Body of pancreas (tissue), 4 donors: ENCODE measurements at regions not wholly inside any gene's neighbourhood (a gene's known extent, or its start where the extent isn't known, plus 50 kb on each side); places are given as distances from the start of the nearest gene placed in this dataset.

Source experiments
- POLR2A ChIP-seq, 3 donors: fragments of 450-650 bp; IDR thresholded peaks; one replicate each; pipeline ENCODE4 v1.6.1; 2016; ENCODE audit warnings: antibody characterized with exemption in 3 of 3, mild to moderate bottlenecking in 2 of 3
- TF ChIP-seq, protein P1 (sequence below), 7 experiments: fragments of 450-650 bp in 4 of 7; fragments of 200-600 bp in 3 of 7; sonication (generic) in 3 of 7; IDR thresholded peaks; one replicate each; pipeline ENCODE4 v1.5.1; 2016 to 2019; ENCODE audit warnings: antibody characterized with exemption in 7 of 7

DNA sequence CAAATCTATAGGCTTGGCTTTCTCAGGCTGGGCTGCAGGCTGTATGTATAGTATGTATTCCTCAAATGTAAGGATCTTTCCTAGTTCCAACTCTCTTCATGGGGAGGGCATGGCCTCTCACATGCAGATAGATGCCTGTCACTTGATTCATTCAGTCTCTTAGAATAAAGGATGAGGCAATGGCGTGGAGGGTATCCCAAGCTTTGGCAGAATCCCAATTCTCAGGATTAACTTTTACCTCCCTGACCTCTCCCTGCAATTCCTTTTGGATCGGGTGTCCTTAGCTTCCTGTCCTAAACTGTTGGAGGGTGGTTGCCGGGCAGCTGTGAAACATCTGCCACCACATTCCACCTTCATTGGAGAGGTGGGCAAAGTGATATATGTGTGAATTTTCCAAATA is 80.3 kb downstream of the INSIG2 start:
- TF ChIP-seq, protein P1, sequence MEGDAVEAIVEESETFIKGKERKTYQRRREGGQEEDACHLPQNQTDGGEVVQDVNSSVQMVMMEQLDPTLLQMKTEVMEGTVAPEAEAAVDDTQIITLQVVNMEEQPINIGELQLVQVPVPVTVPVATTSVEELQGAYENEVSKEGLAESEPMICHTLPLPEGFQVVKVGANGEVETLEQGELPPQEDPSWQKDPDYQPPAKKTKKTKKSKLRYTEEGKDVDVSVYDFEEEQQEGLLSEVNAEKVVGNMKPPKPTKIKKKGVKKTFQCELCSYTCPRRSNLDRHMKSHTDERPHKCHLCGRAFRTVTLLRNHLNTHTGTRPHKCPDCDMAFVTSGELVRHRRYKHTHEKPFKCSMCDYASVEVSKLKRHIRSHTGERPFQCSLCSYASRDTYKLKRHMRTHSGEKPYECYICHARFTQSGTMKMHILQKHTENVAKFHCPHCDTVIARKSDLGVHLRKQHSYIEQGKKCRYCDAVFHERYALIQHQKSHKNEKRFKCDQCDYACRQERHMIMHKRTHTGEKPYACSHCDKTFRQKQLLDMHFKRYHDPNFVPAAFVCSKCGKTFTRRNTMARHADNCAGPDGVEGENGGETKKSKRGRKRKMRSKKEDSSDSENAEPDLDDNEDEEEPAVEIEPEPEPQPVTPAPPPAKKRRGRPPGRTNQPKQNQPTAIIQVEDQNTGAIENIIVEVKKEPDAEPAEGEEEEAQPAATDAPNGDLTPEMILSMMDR (IDR thresholded peaks at IDR 0.05) = no peak
- TF ChIP-seq POLR2A (IDR thresholded peaks at IDR 0.05) = no peak
